Neuronal stem cell (in vitro differentiated cells): ENCODE measurements at regions not wholly inside any gene's neighbourhood (a gene's known extent, or its start where the extent isn't known, plus 50 kb on each side); places are given as distances from the start of the nearest gene placed in this dataset.

Experiments
- DNase-seq: peaks from one replicate; pipeline ENCODE4 v3.0.0-alpha.2; 2013; ENCODE audit warnings: low spot score
- H2AFZ ChIP-seq: one replicate; pipeline ENCODE4 v1.6.1; 2013; ENCODE audit warnings: mild to moderate bottlenecking, low read length, inconsistent platforms
- H2AK5ac ChIP-seq: 2 replicates; pipeline ENCODE4 v1.6.1; 2013; ENCODE audit warnings: low read depth, mild to moderate bottlenecking, inconsistent platforms, low read length, moderate library complexity, mixed read lengths
- H2BK120ac ChIP-seq: 2 replicates; pipeline ENCODE4 v1.6.1; 2013; ENCODE audit warnings: low read depth, mild to moderate bottlenecking, inconsistent platforms, low read length, moderate library complexity, mixed read lengths
- H2BK12ac ChIP-seq: one replicate; pipeline ENCODE4 v1.6.1; 2013; ENCODE audit warnings: low read length, inconsistent platforms
- H2BK15ac ChIP-seq: 2 replicates; pipeline ENCODE4 v1.6.1; 2013; ENCODE audit warnings: mild to moderate bottlenecking, low read length, inconsistent platforms, mixed read lengths
- H2BK5ac ChIP-seq: one replicate; pipeline ENCODE4 v1.6.1; 2013; ENCODE audit warnings: inconsistent platforms, mild to moderate bottlenecking, low read length, moderate library complexity
- H3K14ac ChIP-seq: one replicate; pipeline ENCODE4 v1.6.1; 2013; ENCODE audit warnings: low read length, inconsistent platforms
- H3K18ac ChIP-seq: 2 replicates; pipeline ENCODE4 v1.6.1; 2013; ENCODE audit warnings: low read length, inconsistent platforms
- H3K23ac ChIP-seq: 2 replicates; pipeline ENCODE4 v1.6.1; 2013; ENCODE audit warnings: low read depth, mild to moderate bottlenecking, mixed read lengths, low read length, inconsistent platforms; ENCODE audit not compliant: poor library complexity
- H3K27ac ChIP-seq: replicated peaks from 3 replicates; pipeline ENCODE4 v1.5.1; 2013; ENCODE audit warnings: low read length, inconsistent platforms
- H3K27me3 ChIP-seq, 3 experiments: 2 replicates each; pipeline ENCODE4 v1.6.1; 2013; ENCODE audit warnings: low read length in 3 of 3, mild to moderate bottlenecking in 2 of 3, inconsistent platforms in 1 of 3, low read depth in 1 of 3, mixed read lengths in 1 of 3, moderate library complexity in 1 of 3; ENCODE audit not compliant: control insufficient read depth in 3 of 3, insufficient read depth in 3 of 3
- H3K36me3 ChIP-seq, 2 donors: replicated peaks in 1 of 2; 2 replicates each; pipeline ENCODE4 v1.6.1; 2013; ENCODE audit warnings: low read length in 2 of 2; ENCODE audit not compliant: control insufficient read depth in 2 of 2, insufficient read depth in 2 of 2
- H3K4ac ChIP-seq: 2 replicates; pipeline ENCODE4 v1.6.1; 2013; ENCODE audit warnings: inconsistent platforms, mild to moderate bottlenecking, low read length, moderate library complexity
- H3K4me1 ChIP-seq, 2 donors: 1 replicate in 1 of 2; 2 replicates in 1 of 2; pipeline ENCODE4 v1.6.1; 2013; ENCODE audit warnings: low read length in 2 of 2, low read depth in 1 of 2; ENCODE audit not compliant: control insufficient read depth in 2 of 2, insufficient read depth in 1 of 2
- H3K4me2 ChIP-seq: one replicate; pipeline ENCODE4 v1.6.1; 2013; ENCODE audit warnings: mild to moderate bottlenecking, low read length, inconsistent platforms; ENCODE audit not compliant: insufficient read depth, poor library complexity, severe bottlenecking
- H3K4me3 ChIP-seq, 2 donors: 2 replicates each; pipeline ENCODE4 v1.5.1; 2013; ENCODE audit warnings: low read length in 2 of 2, mild to moderate bottlenecking in 2 of 2, inconsistent platforms in 1 of 2, moderate library complexity in 1 of 2
- H3K79me1 ChIP-seq: one replicate; pipeline ENCODE4 v1.6.1; 2013; ENCODE audit warnings: low read depth, mild to moderate bottlenecking, inconsistent platforms, low read length, moderate library complexity
- H3K9ac ChIP-seq: one replicate; pipeline ENCODE4 v1.6.1; 2013; ENCODE audit warnings: mild to moderate bottlenecking, low read depth, low read length, inconsistent platforms; ENCODE audit not compliant: poor library complexity
- H3K9me3 ChIP-seq, 2 donors: replicated peaks in 1 of 2; 2 replicates each; pipeline versions ENCODE3 to v1.6.1; 2013; ENCODE audit warnings: low read length in 2 of 2, mild to moderate bottlenecking in 2 of 2, inconsistent platforms in 1 of 2, low read depth in 1 of 2, mixed read lengths in 1 of 2, moderate library complexity in 1 of 2; ENCODE audit not compliant: control insufficient read depth in 2 of 2, insufficient read depth in 1 of 2
- H4K8ac ChIP-seq: one replicate; pipeline ENCODE4 v1.6.1; 2013; ENCODE audit warnings: low read depth, mild to moderate bottlenecking, inconsistent platforms, low read length, moderate library complexity
- H4K91ac ChIP-seq: one replicate; pipeline ENCODE4 v1.6.1; 2013; ENCODE audit warnings: low read length, low read depth, mild to moderate bottlenecking, inconsistent platforms; ENCODE audit not compliant: poor library complexity
- WGBS, 2 donors: extraction: QIAGEN DNeasy Blood & Tissue Kit; methylation state at CpG; one replicate each; pipeline ENCODE4 v1.1.7; 2013; ENCODE audit warnings: missing lambda C conversion rate in 2 of 2, mixed read lengths in 1 of 2; ENCODE audit not compliant: insufficient read length in 2 of 2, insufficient replicate concordance in 1 of 2; ENCODE audit errors: extremely low coverage in 2 of 2; 5-methylcytosine and 5-hydroxymethylcytosine counted together

- no peak overlapping the region for H2AFZ ChIP-seq
- no peak overlapping the region for H3K4me3 ChIP-seq
- H2AK5ac ChIP-seq = no peak overlapping the region
- no peaks in the 10 kb centered on the region for H3K79me1 ChIP-seq
- no peak overlapping the region for H2BK5ac ChIP-seq
- H3K4ac ChIP-seq = no peak overlapping the region
- no peak overlapping the region for H3K27ac ChIP-seq
- no peak overlapping the region for H3K18ac ChIP-seq
- H3K9ac ChIP-seq = no peak overlapping the region
- H3K9me3 ChIP-seq = no peaks in the 10 kb centered on the region
- no peak for DNase-seq
- H4K91ac ChIP-seq = no peak overlapping the region
- no peak overlapping the region for H3K23ac ChIP-seq
- no peak overlapping the region for H2BK12ac ChIP-seq
- H2BK120ac ChIP-seq = no peak overlapping the region
- H3K27me3 ChIP-seq = no peaks in the 10 kb centered on the region
- peaks cover 7 to 9% of the 10 kb centered on the region in 2 donors for H3K4me1 ChIP-seq
- H3K14ac ChIP-seq = no peak overlapping the region
- no peak overlapping the region for H3K4me2 ChIP-seq
- no peak overlapping the region for H4K8ac ChIP-seq
- H2BK15ac ChIP-seq = no peak overlapping the region
- no peaks in the 10 kb centered on the region for H3K36me3 ChIP-seq
These were observed 276.3 kb downstream of the RND3 start for GRCh38 chr2:150211164-150211631.

GRCh38 chr2:150209746-150210145, 277.7 kb downstream of the RND3 start:
- no peaks in the 10 kb centered on the region for H3K36me3 ChIP-seq
- H3K27me3 ChIP-seq = no peaks in the 10 kb centered on the region
- no peak overlapping the region for H3K4ac ChIP-seq
- no peak overlapping the region for H3K23ac ChIP-seq
- H2AFZ ChIP-seq = no peak overlapping the region
- H3K4me1 ChIP-seq = peaks cover 7 to 9% of the 10 kb centered on the region in 2 donors
- no peak overlapping the region for H3K14ac ChIP-seq
- no peak for DNase-seq
- H4K91ac ChIP-seq = no peak overlapping the region
- H3K4me3 ChIP-seq = no peak overlapping the region
- no peak overlapping the region for H3K18ac ChIP-seq
- no CpG with 5 or more reads among the region's 2 CpGs for WGBS, 2 donors
- H2BK120ac ChIP-seq = no peak overlapping the region
- no peak overlapping the region for H3K27ac ChIP-seq
- no peaks in the 10 kb centered on the region for H3K79me1 ChIP-seq
- no peak overlapping the region for H3K9ac ChIP-seq
- H4K8ac ChIP-seq = no peak overlapping the region
- no peak overlapping the region for H2BK5ac ChIP-seq
- no peak overlapping the region for H2AK5ac ChIP-seq
- H3K9me3 ChIP-seq = no peaks in the 10 kb centered on the region
- no peak overlapping the region for H3K4me2 ChIP-seq
- H2BK12ac ChIP-seq = no peak overlapping the region
- H2BK15ac ChIP-seq = no peak overlapping the region

- no CpG with 5 or more reads among the region's 4 CpGs for WGBS, 2 donors
These were observed 278.8 kb downstream of the RND3 start for GRCh38 chr2:150208689-150209088.

GRCh38 chr2:150207979-150208378, 279.5 kb downstream of the RND3 start:
- H2BK15ac ChIP-seq = no peak overlapping the region
- H3K79me1 ChIP-seq = no peaks in the 10 kb centered on the region
- H3K4me2 ChIP-seq = no peak overlapping the region
- no peak overlapping the region for H3K14ac ChIP-seq
- H2BK5ac ChIP-seq = no peak overlapping the region
- H3K23ac ChIP-seq = no peak overlapping the region
- no peak for DNase-seq
- no peak overlapping the region for H2BK120ac ChIP-seq
- H2AFZ ChIP-seq = no peak overlapping the region
- no peak overlapping the region for H3K9ac ChIP-seq
- no peak overlapping the region for H3K27ac ChIP-seq
- H2AK5ac ChIP-seq = no peak overlapping the region
- no peaks in the 10 kb centered on the region for H3K9me3 ChIP-seq
- no peaks in the 10 kb centered on the region for H3K27me3 ChIP-seq
- H3K4me1 ChIP-seq = peaks cover 5% of the 10 kb centered on the region in 2 donors
- H4K91ac ChIP-seq = no peak overlapping the region
- H3K36me3 ChIP-seq = no peaks in the 10 kb centered on the region
- WGBS, 2 donors = no CpG with 5 or more reads among the region's 3 CpGs
- H2BK12ac ChIP-seq = no peak overlapping the region
- H3K18ac ChIP-seq = no peak overlapping the region
- H3K4ac ChIP-seq = no peak overlapping the region
- no peak overlapping the region for H3K4me3 ChIP-seq
- no peak overlapping the region for H4K8ac ChIP-seq

More at GRCh38 chr2:150208689-150209088, 278.8 kb downstream of the RND3 start:
- Histone ChIP-seq H3K36me3 (no peaks in the 10 kb centered on the region), H3K9me3 (no peaks in the 10 kb centered on the region), H3K27me3 (no peaks in the 10 kb centered on the region), H3K14ac (no peak overlapping the region), H3K18ac (no peak overlapping the region), H3K23ac (no peak overlapping the region), H3K4me3 (no peak overlapping the region), H2BK120ac (no peak overlapping the region), H3K9ac (no peak overlapping the region), H3K27ac (no peak overlapping the region), H4K91ac (no peak overlapping the region), H2AFZ (no peak overlapping the region), H3K4me2 (no peak overlapping the region), H2BK12ac (no peak overlapping the region), H3K4me1 (peaks cover 5% of the 10 kb centered on the region in 2 donors), H2AK5ac (no peak overlapping the region), H2BK15ac (no peak overlapping the region), H4K8ac (no peak overlapping the region), H2BK5ac (no peak overlapping the region), H3K79me1 (no peaks in the 10 kb centered on the region), H3K4ac (no peak overlapping the region)
- no peak for DNase-seq
